CD4-positive, alpha-beta T cell (primary cell): ENCODE measurements at regions not wholly inside any gene's neighbourhood (a gene's known extent, or its start where the extent isn't known, plus 50 kb on each side); places are given as distances from the start of the nearest gene placed in this dataset.

Source experiments
- ATAC-seq: fragments of 200-7000 bp; cut with Tn5 transposase; one replicate; pipeline ENCODE4 v1.10.0; 2022; ENCODE audit warnings: mild to moderate bottlenecking; ENCODE audit not compliant: poor library complexity
- CTCF ChIA-PET: fragments of 350-600 bp; sonication (Branson Sonifier 250); formaldehyde crosslinking; loops from one replicate; lab custom pipeline; 2021; ENCODE audit warnings: antibody characterized with exemption, inconsistent platforms; lab: Charles Lee
- POLR2A ChIA-PET: fragments of 350-600 bp; sonication (Branson Sonifier 250); formaldehyde crosslinking; loops from one replicate; lab custom pipeline; 2021; ENCODE audit warnings: antibody characterized with exemption, inconsistent platforms; lab: Charles Lee
- DNase-seq, 14 experiments: peaks; one replicate each; pipeline ENCODE4 v3.0.0-alpha.2; 2013 to 2020; ENCODE audit warnings: mixed read lengths in 2 of 14
- H3K27ac ChIP-seq, 2 donors: one replicate each; pipeline versions ENCODE4 v1.5.1 to v1.7.0; 2013; ENCODE audit warnings: low read length in 2 of 2, low read depth in 1 of 2, mild to moderate bottlenecking in 1 of 2
- H3K27me3 ChIP-seq, 2 experiments: 1 replicate in 1 of 2; 2 replicates in 1 of 2; pipeline versions ENCODE4 v1.6.1 to v1.7.0; 2013; ENCODE audit warnings: low read length in 2 of 2, control low read depth in 1 of 2, mild to moderate bottlenecking in 1 of 2, moderate library complexity in 1 of 2; ENCODE audit not compliant: insufficient read depth in 2 of 2, control insufficient read depth in 1 of 2
- H3K36me3 ChIP-seq: one replicate; pipeline ENCODE4 v1.6.1; 2013; ENCODE audit warnings: low read length, control low read depth; ENCODE audit not compliant: insufficient read depth
- H3K4me1 ChIP-seq: one replicate; pipeline ENCODE4 v1.6.1; 2013; ENCODE audit warnings: low read length, control low read depth; ENCODE audit not compliant: insufficient read depth
- H3K4me3 ChIP-seq: one replicate; pipeline ENCODE4 v1.5.1; 2013; ENCODE audit warnings: mild to moderate bottlenecking, low read length, moderate library complexity
- H3K9me3 ChIP-seq, 2 experiments: 1 replicate in 1 of 2; 2 replicates in 1 of 2; pipeline versions ENCODE4 v1.6.1 to v1.7.0; 2013; ENCODE audit warnings: low read length in 2 of 2, mild to moderate bottlenecking in 2 of 2, control low read depth in 1 of 2, moderate library complexity in 1 of 2; ENCODE audit not compliant: control insufficient read depth in 1 of 2, insufficient read depth in 1 of 2
- H3K27ac Mint-ChIP-seq: one replicate; pipeline ENCODE4 v1.8.0; 2020; ENCODE audit warnings: mixed read lengths
- H3K27me3 Mint-ChIP-seq: one replicate; pipeline ENCODE4 v1.8.0; 2021; ENCODE audit warnings: mixed read lengths
- H3K36me3 Mint-ChIP-seq: one replicate; pipeline ENCODE4 v1.8.0; 2021; ENCODE audit warnings: low read depth, mixed read lengths
- H3K4me1 Mint-ChIP-seq: one replicate; pipeline ENCODE4 v1.8.0; 2021; ENCODE audit warnings: low read depth, mixed read lengths
- H3K4me3 Mint-ChIP-seq: one replicate; pipeline ENCODE4 v1.8.0; 2020; ENCODE audit warnings: mild to moderate bottlenecking, mixed read lengths
- H3K9me3 Mint-ChIP-seq: one replicate; pipeline ENCODE4 v1.8.0; 2020; ENCODE audit warnings: mixed read lengths
- intact Hi-C, 2 experiments: fragments of 100-400 bp; cut with DNase I in 1 of 2; cut with micrococcal nuclease in 1 of 2; formaldehyde crosslinking; loops; one replicate each; pipeline versions ENCODE4 v1.15.1 to v1.9.0; 2023 to 2025; cut with DNase I, micrococcal nuclease
- TF ChIP-seq, protein P1 (sequence below): fragments of 200-600 bp; IDR thresholded peaks from one replicate; pipeline ENCODE4 v1.8.0; 2022; ENCODE audit warnings: antibody characterized with exemption, mild to moderate bottlenecking

DNA sequence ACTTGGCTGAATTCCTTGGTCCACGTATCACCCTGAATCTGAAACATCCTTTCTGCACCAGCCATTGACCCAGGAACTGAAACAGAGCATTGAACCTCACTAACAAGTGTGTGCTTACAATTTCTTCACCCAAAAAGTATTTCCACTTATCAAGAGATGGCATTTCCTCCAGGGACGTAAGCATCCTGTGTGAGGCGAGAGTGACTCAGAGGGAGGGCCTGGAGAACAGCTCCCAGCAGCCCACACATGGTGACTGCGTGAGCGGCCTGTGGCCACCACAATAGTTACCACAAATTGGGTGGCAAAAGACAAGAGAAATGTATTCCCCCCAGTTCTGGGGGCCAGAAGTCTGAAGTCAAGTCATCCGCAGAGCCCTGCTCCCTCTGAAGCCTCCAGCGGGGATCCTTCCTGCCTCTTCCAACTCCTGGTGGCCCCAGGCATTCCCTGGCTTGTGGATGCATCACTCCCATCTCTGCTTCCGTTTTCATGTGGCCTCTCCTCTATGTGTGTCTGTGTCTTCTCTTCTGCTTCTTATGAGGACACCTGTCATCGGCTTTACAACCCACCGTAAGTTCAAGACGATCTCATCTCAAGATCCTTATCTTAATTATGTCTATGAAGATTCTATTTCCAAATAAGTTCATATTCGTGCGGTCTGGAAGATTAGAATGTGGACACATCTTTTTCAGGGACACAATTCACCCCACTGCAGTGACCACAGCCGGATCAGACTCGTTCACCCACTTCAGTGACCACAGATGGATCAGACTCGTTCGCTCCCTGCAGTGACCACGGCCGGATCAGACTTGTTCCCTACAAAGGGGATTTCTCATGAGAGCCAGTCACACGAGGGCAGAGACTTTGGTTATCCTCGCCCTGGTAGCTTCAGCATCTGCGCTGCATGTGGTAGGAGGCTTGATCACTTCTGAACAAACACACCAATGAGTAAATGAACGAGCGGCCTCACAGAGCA, 122.6 kb upstream of the FOXF1 start:
- Histone ChIP-seq H3K27me3 (peaks cover 0 to 3% of the 10 kb centered on the region in 2 experiments), H3K36me3 (no peaks in the 10 kb centered on the region), H3K4me3 (no peak overlapping the region), H3K4me1 (no peaks in the 10 kb centered on the region), H3K9me3 (peaks cover 0 to 13% of the 10 kb centered on the region in 2 experiments), H3K27ac (no peak overlapping the region)
- Mint-ChIP-seq H3K27ac (no peak overlapping the region), H3K9me3 (no peaks in the 10 kb centered on the region), H3K4me3 (no peak overlapping the region), H3K36me3 (no peaks in the 10 kb centered on the region), H3K27me3 (peaks cover 46% of the 10 kb centered on the region), H3K4me1 (no peaks in the 10 kb centered on the region)
- TF ChIP-seq, protein P1, sequence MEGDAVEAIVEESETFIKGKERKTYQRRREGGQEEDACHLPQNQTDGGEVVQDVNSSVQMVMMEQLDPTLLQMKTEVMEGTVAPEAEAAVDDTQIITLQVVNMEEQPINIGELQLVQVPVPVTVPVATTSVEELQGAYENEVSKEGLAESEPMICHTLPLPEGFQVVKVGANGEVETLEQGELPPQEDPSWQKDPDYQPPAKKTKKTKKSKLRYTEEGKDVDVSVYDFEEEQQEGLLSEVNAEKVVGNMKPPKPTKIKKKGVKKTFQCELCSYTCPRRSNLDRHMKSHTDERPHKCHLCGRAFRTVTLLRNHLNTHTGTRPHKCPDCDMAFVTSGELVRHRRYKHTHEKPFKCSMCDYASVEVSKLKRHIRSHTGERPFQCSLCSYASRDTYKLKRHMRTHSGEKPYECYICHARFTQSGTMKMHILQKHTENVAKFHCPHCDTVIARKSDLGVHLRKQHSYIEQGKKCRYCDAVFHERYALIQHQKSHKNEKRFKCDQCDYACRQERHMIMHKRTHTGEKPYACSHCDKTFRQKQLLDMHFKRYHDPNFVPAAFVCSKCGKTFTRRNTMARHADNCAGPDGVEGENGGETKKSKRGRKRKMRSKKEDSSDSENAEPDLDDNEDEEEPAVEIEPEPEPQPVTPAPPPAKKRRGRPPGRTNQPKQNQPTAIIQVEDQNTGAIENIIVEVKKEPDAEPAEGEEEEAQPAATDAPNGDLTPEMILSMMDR = no peak
- intact Hi-C loops = no loop called here
- CTCF ChIA-PET = no interaction called here
- POLR2A ChIA-PET = no interaction called here
- DNase-seq = peak in 1 of 14 experiments; percentile 23
- ATAC-seq = no peak

- no peaks in the 10 kb centered on the region for H3K36me3 Mint-ChIP-seq
- H3K4me3 ChIP-seq = no peak overlapping the region
- DNase-seq (no peak), ATAC-seq (no peak)
- intact Hi-C loops = no loop called here
- no peaks in the 10 kb centered on the region for H3K4me1 Mint-ChIP-seq
- H3K27ac ChIP-seq = no peak overlapping the region
- no peaks in the 10 kb centered on the region for H3K9me3 Mint-ChIP-seq
- no peak overlapping the region for H3K27ac Mint-ChIP-seq
- H3K4me3 Mint-ChIP-seq = no peak overlapping the region
- POLR2A ChIA-PET = no interaction called here
- H3K36me3 ChIP-seq = no peaks in the 10 kb centered on the region
- H3K9me3 ChIP-seq = peaks cover 0 to 6% of the 10 kb centered on the region in 2 experiments
- peaks cover 36% of the 10 kb centered on the region for H3K27me3 Mint-ChIP-seq
- CTCF ChIA-PET = no interaction called here
- H3K27me3 ChIP-seq = peaks cover 0 to 3% of the 10 kb centered on the region in 2 experiments
- TF ChIP-seq, protein P1 = no peak
- H3K4me1 ChIP-seq = no peaks in the 10 kb centered on the region
Measured at GRCh38 chr16:86388976-86389375, 121.4 kb upstream of the FOXF1 start.

- ATAC-seq (no peak), DNase-seq (no peak)
- ChIA-PET POLR2A (no interaction called here), CTCF (no interaction called here)
- intact Hi-C loops = no loop called here
- H3K4me3 ChIP-seq = no peak overlapping the region
- no peaks in the 10 kb centered on the region for H3K4me1 ChIP-seq
- no peak overlapping the region for H3K27ac ChIP-seq
- peaks cover 0 to 3% of the 10 kb centered on the region in 2 experiments for H3K27me3 ChIP-seq
- Mint-ChIP-seq H3K27me3 (peaks cover 29% of the 10 kb centered on the region), H3K4me1 (no peaks in the 10 kb centered on the region), H3K4me3 (no peak overlapping the region), H3K36me3 (no peaks in the 10 kb centered on the region), H3K27ac (no peak overlapping the region), H3K9me3 (no peaks in the 10 kb centered on the region)
- no peaks in the 10 kb centered on the region for H3K36me3 ChIP-seq
- peaks cover 0 to 6% of the 10 kb centered on the region in 2 experiments for H3K9me3 ChIP-seq
- TF ChIP-seq, protein P1 = no peak
Measured at GRCh38 chr16:86389566-86390328, 120.6 kb upstream of the FOXF1 start.
